ENCODE measurements at regions not wholly inside any gene's neighbourhood (a gene's known extent, or its start where the extent isn't known, plus 50 kb on each side); places are given as distances from the start of the nearest gene placed in this dataset.

DNA sequence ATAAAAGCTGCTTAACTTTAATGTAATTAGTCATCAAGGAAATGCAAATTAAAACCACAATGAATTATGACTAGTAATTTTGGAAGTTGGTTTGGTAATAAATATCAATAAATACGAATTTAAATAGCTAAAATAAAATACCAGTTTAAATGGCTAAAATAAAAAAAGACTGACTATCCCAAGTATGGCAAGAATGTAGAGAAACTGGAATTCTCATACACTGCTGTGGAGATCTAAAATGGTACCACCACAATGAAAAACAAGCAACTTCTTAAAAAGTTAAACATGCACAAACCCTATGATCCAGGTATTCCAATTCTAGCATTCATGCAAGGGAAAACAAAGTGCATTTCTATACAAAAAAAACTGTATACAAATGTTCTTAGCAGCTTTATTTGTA, 382.6 kb upstream of the NR5A2 start:
- TF ChIP-seq NR2F1 (conservative IDR thresholded peaks at IDR 0.05) (no peak), POLR2AphosphoS5 (IDR thresholded peaks at IDR 0.05; ENCODE audit: low read length) (no peak), FOXM1 (IDR thresholded peaks at IDR 0.05; ENCODE audit: low read depth, low read length) (no peak), TAF1 (IDR thresholded peaks at IDR 0.05; ENCODE audit: borderline replicate concordance, low read depth, low read length) (no peak), CHD2 (IDR thresholded peaks at IDR 0.05; ENCODE audit: borderline replicate concordance, low read depth, low read length) (no peak), POLR2A (IDR thresholded peaks at IDR 0.05; ENCODE audit: low read depth, low read length) (no peak), ZZZ3 (IDR thresholded peaks at IDR 0.05; ENCODE audit: control insufficient read depth, insufficient read length, low read depth) (no peak), EP300 (IDR thresholded peaks at IDR 0.05; ENCODE audit: borderline replicate concordance in 1 of 2, control insufficient read depth in 1 of 2, low read depth in 2 of 2, low read length in 2 of 2) (no peak), EZH2 (IDR thresholded peaks at IDR 0.05; ENCODE audit: borderline replicate concordance, control insufficient read depth, low read depth, low read length) (no peak), ZNF274 (IDR thresholded peaks at IDR 0.05; ENCODE audit: insufficient read depth, insufficient read length) (no peak), KAT2A (conservative IDR thresholded peaks at IDR 0.05; ENCODE audit: control insufficient read depth, low read depth, low read length) (no peak)
- TF ChIP-seq, protein P1, sequence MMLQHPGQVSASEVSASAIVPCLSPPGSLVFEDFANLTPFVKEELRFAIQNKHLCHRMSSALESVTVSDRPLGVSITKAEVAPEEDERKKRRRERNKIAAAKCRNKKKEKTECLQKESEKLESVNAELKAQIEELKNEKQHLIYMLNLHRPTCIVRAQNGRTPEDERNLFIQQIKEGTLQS (IDR thresholded peaks at IDR 0.05; ENCODE audit: borderline replicate concordance, extremely low read depth, low read depth, low read length) = no peak
- TF ChIP-seq, protein P2, sequence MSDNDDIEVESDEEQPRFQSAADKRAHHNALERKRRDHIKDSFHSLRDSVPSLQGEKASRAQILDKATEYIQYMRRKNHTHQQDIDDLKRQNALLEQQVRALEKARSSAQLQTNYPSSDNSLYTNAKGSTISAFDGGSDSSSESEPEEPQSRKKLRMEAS (IDR thresholded peaks at IDR 0.05; ENCODE audit: low read depth, low read length) = no peak
- TF ChIP-seq, protein P3, sequence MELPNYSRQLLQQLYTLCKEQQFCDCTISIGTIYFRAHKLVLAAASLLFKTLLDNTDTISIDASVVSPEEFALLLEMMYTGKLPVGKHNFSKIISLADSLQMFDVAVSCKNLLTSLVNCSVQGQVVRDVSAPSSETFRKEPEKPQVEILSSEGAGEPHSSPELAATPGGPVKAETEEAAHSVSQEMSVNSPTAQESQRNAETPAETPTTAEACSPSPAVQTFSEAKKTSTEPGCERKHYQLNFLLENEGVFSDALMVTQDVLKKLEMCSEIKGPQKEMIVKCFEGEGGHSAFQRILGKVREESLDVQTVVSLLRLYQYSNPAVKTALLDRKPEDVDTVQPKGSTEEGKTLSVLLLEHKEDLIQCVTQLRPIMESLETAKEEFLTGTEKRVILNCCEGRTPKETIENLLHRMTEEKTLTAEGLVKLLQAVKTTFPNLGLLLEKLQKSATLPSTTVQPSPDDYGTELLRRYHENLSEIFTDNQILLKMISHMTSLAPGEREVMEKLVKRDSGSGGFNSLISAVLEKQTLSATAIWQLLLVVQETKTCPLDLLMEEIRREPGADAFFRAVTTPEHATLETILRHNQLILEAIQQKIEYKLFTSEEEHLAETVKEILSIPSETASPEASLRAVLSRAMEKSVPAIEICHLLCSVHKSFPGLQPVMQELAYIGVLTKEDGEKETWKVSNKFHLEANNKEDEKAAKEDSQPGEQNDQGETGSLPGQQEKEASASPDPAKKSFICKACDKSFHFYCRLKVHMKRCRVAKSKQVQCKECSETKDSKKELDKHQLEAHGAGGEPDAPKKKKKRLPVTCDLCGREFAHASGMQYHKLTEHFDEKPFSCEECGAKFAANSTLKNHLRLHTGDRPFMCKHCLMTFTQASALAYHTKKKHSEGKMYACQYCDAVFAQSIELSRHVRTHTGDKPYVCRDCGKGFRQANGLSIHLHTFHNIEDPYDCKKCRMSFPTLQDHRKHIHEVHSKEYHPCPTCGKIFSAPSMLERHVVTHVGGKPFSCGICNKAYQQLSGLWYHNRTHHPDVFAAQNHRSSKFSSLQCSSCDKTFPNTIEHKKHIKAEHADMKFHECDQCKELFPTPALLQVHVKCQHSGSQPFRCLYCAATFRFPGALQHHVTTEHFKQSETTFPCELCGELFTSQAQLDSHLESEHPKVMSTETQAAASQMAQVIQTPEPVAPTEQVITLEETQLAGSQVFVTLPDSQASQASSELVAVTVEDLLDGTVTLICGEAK (IDR thresholded peaks at IDR 0.05; ENCODE audit: borderline replicate concordance) = no peak
